ENCODE measurements at regions not wholly inside any gene's neighbourhood (a gene's known extent, or its start where the extent isn't known, plus 50 kb on each side); places are given as distances from the start of the nearest gene placed in this dataset.
A peak's percentile ranks its signal among the peaks of the same experiment; 100 is the strongest.

DNA sequence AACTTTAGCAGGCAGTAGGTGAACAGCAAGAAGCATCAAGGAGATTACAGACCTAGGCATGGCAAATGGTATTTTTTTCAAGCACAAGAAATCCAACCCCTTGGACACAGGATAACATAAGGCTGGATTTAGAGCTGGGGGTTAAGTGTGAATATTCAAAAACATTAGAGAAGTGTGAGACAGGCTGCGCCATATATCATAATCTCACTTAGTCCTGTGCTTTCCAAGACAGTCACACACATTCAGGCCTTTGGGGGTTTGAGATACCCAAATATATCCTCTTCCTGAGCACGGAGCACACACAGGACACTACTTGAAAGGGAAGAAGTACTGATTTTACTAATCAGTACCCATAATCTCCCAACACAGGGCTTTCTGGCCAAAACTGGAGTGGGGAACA lies 83.0 kb upstream of the CLDN18 start:
- DNase-seq (ENCODE audit: low read depth): no peak
- H3K4me3 ChIP-seq (ENCODE audit: low read depth, low read length): no peak overlapping the region
- TF ChIP-seq, protein P1, sequence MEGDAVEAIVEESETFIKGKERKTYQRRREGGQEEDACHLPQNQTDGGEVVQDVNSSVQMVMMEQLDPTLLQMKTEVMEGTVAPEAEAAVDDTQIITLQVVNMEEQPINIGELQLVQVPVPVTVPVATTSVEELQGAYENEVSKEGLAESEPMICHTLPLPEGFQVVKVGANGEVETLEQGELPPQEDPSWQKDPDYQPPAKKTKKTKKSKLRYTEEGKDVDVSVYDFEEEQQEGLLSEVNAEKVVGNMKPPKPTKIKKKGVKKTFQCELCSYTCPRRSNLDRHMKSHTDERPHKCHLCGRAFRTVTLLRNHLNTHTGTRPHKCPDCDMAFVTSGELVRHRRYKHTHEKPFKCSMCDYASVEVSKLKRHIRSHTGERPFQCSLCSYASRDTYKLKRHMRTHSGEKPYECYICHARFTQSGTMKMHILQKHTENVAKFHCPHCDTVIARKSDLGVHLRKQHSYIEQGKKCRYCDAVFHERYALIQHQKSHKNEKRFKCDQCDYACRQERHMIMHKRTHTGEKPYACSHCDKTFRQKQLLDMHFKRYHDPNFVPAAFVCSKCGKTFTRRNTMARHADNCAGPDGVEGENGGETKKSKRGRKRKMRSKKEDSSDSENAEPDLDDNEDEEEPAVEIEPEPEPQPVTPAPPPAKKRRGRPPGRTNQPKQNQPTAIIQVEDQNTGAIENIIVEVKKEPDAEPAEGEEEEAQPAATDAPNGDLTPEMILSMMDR (IDR thresholded peaks at IDR 0.05; ENCODE audit: insufficient read depth, low read depth, low read length): no peak

DNA sequence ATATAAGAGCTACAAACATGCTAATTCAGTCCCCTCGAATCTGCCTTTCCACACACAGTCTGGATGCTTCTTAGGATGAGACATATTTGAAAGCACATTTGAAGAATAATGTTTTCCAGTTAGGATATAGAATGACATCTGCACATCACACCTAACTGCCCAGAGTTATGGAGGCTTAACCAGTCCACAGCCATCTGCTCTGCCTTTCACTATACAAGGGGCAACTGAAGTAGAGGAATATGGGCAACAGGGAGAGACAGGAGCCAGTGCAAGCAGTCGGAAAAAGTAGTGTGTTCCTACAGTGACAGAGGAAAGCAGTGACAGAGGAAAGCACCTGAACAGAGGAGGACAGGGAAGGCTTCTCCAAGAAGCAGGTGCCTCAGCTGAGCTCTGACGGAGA lies 79.0 kb upstream of the CLDN18 start:
- H3K4me3 ChIP-seq (ENCODE audit: low read depth, low read length): no peak overlapping the region
- no peak for DNase-seq (ENCODE audit: low read depth)
- TF ChIP-seq, protein P1 (IDR thresholded peaks at IDR 0.05; ENCODE audit: insufficient read depth, low read depth, low read length): no peak

DNA sequence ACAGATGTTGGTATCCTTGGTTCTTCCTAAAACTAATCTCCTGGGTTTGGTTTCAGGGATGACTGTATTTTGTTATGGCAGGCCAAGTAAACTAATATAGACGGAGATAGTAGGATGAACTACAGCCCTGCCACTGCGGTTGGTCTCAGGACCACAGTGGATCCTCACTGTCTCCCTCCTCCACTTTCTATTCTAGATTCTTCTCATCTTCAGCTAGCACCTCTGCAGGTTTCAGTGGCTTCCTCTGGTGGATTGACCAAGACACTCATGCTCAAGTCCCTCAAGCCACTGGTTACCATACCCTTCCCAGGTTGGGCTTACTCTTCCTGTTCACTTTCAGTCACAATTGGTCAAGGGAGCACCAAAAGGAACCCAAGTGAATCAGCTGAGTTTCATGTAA lies 71.1 kb upstream of the CLDN18 start:
- no peak overlapping the region for H3K4me3 ChIP-seq (ENCODE audit: low read depth, low read length)
- TF ChIP-seq, protein P1 (IDR thresholded peaks at IDR 0.05; ENCODE audit: insufficient read depth, low read depth, low read length): no peak
- no peak for DNase-seq (ENCODE audit: low read depth)

DNA sequence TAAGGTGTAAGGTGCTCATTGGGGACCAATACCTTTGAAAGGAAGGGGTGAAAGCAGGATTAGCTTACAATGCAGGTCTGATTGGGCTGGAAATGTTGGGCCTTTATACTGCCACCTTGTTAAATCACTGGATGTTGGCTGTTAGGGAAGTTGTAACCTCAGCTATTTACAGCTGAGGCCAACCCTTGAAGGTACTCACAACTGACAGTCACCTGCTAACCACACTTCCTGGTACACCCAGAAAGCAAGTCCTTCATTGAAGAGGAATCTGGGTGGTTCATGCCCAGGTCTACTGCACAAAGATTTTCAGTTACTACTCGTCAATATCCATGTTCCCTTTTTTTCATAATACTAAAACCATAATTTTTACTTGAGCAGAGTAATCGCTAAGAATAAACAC lies 65.4 kb upstream of the CLDN18 start:
- no peak overlapping the region for H3K4me3 ChIP-seq (ENCODE audit: low read depth, low read length)
- DNase-seq (ENCODE audit: low read depth): no peak
- TF ChIP-seq, protein P1 (IDR thresholded peaks at IDR 0.05; ENCODE audit: insufficient read depth, low read depth, low read length): no peak

DNA sequence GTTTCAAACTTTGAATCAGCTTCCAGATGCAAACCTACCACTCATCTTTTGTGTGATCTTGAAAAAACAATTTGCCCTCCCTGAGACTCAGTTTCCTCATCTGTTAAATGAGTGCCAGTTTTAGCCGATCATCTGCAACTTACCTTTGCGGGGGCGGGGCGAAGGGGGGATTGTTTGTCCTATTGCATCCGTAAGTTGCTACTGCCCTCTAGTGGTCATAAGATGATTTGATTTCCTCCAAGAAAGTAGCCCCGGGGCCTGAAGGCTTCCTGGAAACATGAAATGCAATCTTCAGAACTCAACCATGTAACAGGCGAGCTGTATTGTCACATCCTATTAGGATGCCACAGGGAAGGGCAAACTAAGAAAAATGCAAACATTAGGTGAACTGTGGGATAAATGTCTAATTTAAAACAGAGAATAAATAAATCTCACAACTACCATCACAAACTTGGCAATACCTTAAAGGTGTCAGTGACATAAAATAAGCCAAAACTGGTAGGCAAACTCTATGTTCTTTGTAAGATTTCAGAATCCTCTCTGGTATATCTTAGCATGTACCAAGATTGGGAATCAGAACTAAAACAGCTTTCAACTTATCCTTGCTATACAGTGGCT lies 63.5 kb upstream of the CLDN18 start:
- peak; percentile 72 for DNase-seq (ENCODE audit: low read depth)
- H3K4me3 ChIP-seq (ENCODE audit: low read depth, low read length): no peak overlapping the region
- TF ChIP-seq, protein P1 (IDR thresholded peaks at IDR 0.05; ENCODE audit: insufficient read depth, low read depth, low read length): peak; percentile 79

DNA sequence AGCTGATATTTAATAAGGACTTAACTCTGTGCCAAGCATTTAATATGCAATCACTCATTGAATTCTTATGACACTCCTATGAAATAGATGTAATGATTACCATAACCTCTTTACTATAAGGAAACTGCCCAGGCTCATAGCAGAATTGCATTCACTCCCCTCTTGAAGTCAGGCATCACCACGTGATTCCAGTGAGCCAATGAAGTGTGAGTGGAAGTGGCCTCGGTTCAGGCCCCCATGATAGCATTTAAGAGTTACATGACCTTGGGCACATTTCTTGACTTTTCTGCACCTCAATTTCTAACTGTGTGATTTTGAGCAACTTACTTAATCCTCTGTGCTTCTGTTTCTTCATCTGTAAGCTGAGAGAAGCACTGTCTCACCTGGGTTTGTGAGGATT lies 62.8 kb upstream of the CLDN18 start:
- no peak overlapping the region for H3K4me3 ChIP-seq (ENCODE audit: low read depth, low read length)
- TF ChIP-seq, protein P1 (IDR thresholded peaks at IDR 0.05; ENCODE audit: insufficient read depth, low read depth, low read length): no peak
- DNase-seq (ENCODE audit: low read depth): no peak

Measured in fibroblast of villous mesenchyme (primary cell).